Caco-2 (cell line): ENCODE measurements at regions not wholly inside any gene's neighbourhood (a gene's known extent, or its start where the extent isn't known, plus 50 kb on each side); places are given as distances from the start of the nearest gene placed in this dataset.
"Not testable (repeated sequence)": the region's sequence is repeated elsewhere in the genome, so short reads cannot be mapped to it uniquely, and the experiment has no call there.

Experiments
- BruUV-seq: library from RNA; stranded (reverse); fragments of 400-500 nt; replicated peaks from 2 replicates; lab custom pipeline; 2021; lab: Mats Ljungman, UMichigan
- CTCF ChIA-PET: fragments of 300-600 bp; sonication (Branson Sonifier 250); formaldehyde crosslinking; loops from one replicate; lab custom pipeline; 2022; ENCODE audit warnings: antibody characterized with exemption; lab: Charles Lee
- POLR2A ChIA-PET: fragments of 300-600 bp; sonication (Branson Sonifier 250); formaldehyde crosslinking; loops from one replicate; lab custom pipeline; 2022; ENCODE audit warnings: antibody characterized with exemption; lab: Charles Lee
- DNase-seq, 2 experiments: peaks; one replicate each; pipeline versions ENCODE4 v3.0.0 to v3.0.0-alpha.2; 2020 to 2022
- H3K27me3 ChIP-seq: replicated peaks from 2 replicates; pipeline ENCODE4 v1.6.0; 2011; ENCODE audit warnings: low read length; ENCODE audit not compliant: control insufficient read depth, insufficient read depth
- H3K36me3 ChIP-seq: 2 replicates; pipeline ENCODE4 v1.5.1; 2011; ENCODE audit warnings: low read length; ENCODE audit not compliant: control insufficient read depth, insufficient read depth
- H3K4me1 ChIP-seq: fragments of 250-450 bp; sonication (Bioruptor Pico); 2 replicates; pipeline ENCODE4 v1.5.1; 2020; ENCODE audit warnings: mild to moderate bottlenecking
- H3K4me3 ChIP-seq: 2 replicates; pipeline ENCODE4 v1.5.1; 2011; ENCODE audit warnings: low read depth, mild to moderate bottlenecking, control low read depth, low read length
- H3K9me3 ChIP-seq: fragments of 250-450 bp; sonication (Bioruptor Pico); 2 replicates; pipeline ENCODE4 v1.5.1; 2020; ENCODE audit warnings: mild to moderate bottlenecking, moderate library complexity
- H3K27ac Mint-ChIP-seq: one replicate; pipeline ENCODE4 v1.8.0; 2022; ENCODE audit warnings: mixed read lengths; ENCODE audit not compliant: unreplicated experiment
- H3K27me3 Mint-ChIP-seq: one replicate; pipeline ENCODE4 v1.8.0; 2022; ENCODE audit warnings: mixed read lengths; ENCODE audit not compliant: insufficient read depth, unreplicated experiment
- H3K36me3 Mint-ChIP-seq: one replicate; pipeline ENCODE4 v1.8.0; 2022; ENCODE audit warnings: mild to moderate bottlenecking, mixed read lengths; ENCODE audit not compliant: insufficient read depth, unreplicated experiment
- H3K4me1 Mint-ChIP-seq: one replicate; pipeline ENCODE4 v1.8.0; 2022; ENCODE audit warnings: low read depth, mixed read lengths; ENCODE audit not compliant: unreplicated experiment
- H3K4me3 Mint-ChIP-seq: one replicate; pipeline ENCODE4 v1.8.0; 2022; ENCODE audit warnings: mild to moderate bottlenecking, moderate library complexity, mixed read lengths; ENCODE audit not compliant: unreplicated experiment
- H3K9me3 Mint-ChIP-seq: one replicate; pipeline ENCODE4 v1.8.0; 2022; ENCODE audit warnings: mixed read lengths; ENCODE audit not compliant: unreplicated experiment
- intact Hi-C: fragments of 100-400 bp; cut with micrococcal nuclease; formaldehyde crosslinking; loops from one replicate; pipeline ENCODE4 v1.10.0; 2022; ENCODE audit not compliant: unreplicated experiment

DNA sequence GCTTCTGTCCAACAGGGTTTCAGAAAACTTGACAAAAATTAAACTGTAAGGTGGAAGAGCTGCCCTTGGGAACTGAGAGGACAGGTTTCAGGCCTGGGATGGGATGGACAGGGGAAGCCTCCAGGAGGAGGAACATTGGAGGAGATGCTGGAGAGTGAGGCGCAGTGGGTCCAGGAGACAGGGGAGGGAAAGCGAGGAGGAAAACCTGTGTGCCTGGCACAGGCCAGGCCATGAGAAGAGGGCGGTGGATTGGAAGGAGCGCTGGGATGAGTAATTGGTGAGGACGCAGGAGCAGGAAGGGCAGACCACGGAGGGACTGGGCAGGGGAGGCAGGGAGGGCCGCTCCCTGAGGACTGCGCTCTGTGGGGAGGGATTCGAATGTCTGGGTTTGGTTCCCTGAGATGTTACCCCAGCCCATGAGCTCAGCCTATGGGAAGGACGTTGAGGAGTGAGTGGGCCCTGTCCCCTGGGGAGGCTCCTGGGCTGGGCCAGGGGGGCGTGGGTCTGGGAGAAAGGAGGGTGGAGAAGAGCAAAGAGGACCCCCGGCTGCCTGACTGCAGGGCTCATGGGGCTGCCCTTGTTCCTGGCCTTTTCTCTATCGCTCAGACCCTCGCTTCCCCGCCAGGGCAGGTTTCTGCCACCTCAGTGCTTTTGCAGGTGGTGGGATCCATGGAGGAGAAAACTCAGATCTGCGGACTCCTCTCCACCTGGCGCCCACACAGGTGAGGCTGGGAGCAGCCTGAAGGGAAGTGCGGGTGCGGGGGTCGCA is 249.1 kb upstream of the NPAP1 start:
- H3K36me3 ChIP-seq, DNase-seq, intact Hi-C loops, H3K4me1 Mint-ChIP-seq, H3K36me3 Mint-ChIP-seq, BruUV-seq, H3K4me3 Mint-ChIP-seq, POLR2A ChIA-PET, H3K27me3 ChIP-seq, H3K9me3 Mint-ChIP-seq, H3K4me3 ChIP-seq, H3K27ac Mint-ChIP-seq, H3K4me1 ChIP-seq, CTCF ChIA-PET, H3K9me3 ChIP-seq, H3K27me3 Mint-ChIP-seq: not testable (repeated sequence)

DNA sequence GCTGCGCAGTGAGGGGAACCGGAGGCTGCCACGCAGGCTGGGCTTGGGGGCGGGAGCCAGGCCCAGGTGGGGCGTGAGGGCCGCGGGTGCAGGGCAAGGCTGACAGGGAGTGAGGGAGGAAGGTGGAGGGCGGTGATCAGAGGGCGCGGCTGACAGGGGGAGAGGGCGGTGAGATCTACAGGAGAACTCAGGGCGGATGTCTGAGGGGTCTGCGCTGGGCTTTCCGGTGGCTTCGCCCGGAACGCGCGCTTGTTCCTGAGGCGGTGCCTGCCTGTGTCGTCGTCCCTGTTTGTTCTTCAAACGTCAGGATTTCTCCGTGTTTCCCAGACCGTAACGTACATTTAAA is 248.5 kb upstream of the NPAP1 start:
- H3K4me1 ChIP-seq, H3K27me3 Mint-ChIP-seq, CTCF ChIA-PET, DNase-seq, H3K9me3 ChIP-seq, H3K36me3 Mint-ChIP-seq, H3K4me1 Mint-ChIP-seq, H3K4me3 Mint-ChIP-seq, H3K9me3 Mint-ChIP-seq, H3K27me3 ChIP-seq, H3K4me3 ChIP-seq, H3K27ac Mint-ChIP-seq, BruUV-seq, intact Hi-C loops, H3K36me3 ChIP-seq, POLR2A ChIA-PET: not testable (repeated sequence)

DNA sequence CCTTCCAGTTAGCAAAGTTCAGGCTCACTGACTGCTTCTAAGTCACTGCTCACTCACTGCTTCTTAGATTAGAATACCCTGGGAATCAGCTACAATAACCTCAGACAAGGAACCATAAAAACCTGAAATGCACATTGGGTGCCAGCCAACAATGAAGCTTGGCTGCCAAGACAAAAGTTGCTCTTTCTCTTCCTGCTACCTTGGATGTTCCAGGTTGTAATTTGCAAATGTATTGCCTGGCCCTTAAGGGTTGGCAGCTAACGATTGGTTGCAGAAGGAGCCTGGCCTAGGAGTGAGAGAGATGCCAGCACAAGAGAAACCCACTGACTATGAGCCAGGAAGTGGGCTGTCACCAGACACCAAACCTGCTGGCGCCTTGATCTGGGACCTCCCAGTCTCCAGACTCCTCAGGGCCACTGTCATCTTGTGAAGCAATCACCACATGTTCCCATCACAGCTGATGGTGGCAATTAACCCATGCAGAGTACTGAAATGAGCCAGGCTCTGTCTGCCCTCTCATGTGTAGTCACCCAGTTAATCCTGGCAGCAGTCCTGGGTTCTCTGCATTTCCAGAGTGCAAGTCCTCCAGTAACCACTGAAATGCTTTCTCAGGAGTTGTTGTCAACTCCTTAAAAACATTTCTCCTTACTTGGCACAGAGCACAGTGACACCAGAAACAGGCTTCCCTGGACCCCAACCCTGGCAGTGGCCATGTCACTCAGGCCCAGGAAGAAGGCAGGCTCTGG is 240.3 kb upstream of the NPAP1 start:
- H3K27ac Mint-ChIP-seq, intact Hi-C loops, H3K4me3 ChIP-seq, DNase-seq, H3K36me3 Mint-ChIP-seq, H3K27me3 ChIP-seq, H3K27me3 Mint-ChIP-seq, H3K4me1 Mint-ChIP-seq, H3K4me1 ChIP-seq, H3K4me3 Mint-ChIP-seq, H3K9me3 ChIP-seq, BruUV-seq, CTCF ChIA-PET, H3K36me3 ChIP-seq, POLR2A ChIA-PET, H3K9me3 Mint-ChIP-seq: not testable (repeated sequence)

DNA sequence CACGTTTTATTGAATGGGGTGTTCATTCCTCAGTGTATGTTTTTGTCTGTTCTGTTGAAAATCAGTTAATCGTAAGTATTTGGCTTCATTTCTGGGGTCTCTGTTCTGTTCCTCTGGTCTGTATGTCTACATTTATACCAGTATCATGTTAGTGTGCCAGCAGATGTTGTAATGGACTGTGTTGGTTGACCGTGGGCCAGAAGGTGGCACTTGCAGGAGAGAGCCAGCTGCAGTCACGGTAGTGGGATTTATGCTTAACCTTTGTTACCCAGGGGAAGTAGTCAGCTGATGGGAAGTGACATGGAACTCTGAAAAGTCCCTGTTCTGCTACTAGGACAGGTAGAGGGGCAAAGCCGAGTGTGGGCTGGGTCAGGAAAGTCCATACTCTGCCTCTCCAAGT is 238.3 kb upstream of the NPAP1 start:
- DNase-seq, H3K9me3 ChIP-seq, H3K9me3 Mint-ChIP-seq, H3K27me3 Mint-ChIP-seq, H3K4me1 Mint-ChIP-seq, H3K36me3 Mint-ChIP-seq, H3K27me3 ChIP-seq, H3K27ac Mint-ChIP-seq, H3K4me3 ChIP-seq, BruUV-seq, POLR2A ChIA-PET, intact Hi-C loops, H3K36me3 ChIP-seq, CTCF ChIA-PET, H3K4me3 Mint-ChIP-seq, H3K4me1 ChIP-seq: not testable (repeated sequence)

DNA sequence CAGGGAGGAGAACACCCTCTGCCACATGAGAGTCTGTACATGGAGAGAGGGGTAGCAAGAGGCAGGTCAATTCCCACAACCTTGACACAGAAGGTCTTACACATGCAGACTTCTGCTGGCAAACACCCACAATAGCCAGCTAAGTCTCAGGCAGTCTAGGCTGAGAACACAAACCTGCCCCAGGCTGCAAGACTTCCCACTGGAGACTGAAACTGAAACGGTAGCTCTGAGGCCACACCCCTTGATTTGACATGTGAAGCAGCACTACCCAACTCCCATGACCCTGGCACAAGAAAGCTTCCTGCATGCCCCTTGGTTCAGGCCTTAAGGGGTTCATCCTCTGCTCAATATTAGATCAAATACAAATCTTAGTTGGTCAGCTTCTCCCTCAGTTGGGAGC is 237.8 kb upstream of the NPAP1 start:
- H3K4me1 Mint-ChIP-seq, H3K36me3 Mint-ChIP-seq, H3K36me3 ChIP-seq, CTCF ChIA-PET, H3K4me3 ChIP-seq, H3K27me3 Mint-ChIP-seq, H3K27me3 ChIP-seq, POLR2A ChIA-PET, H3K27ac Mint-ChIP-seq, DNase-seq, intact Hi-C loops, H3K4me1 ChIP-seq, H3K9me3 ChIP-seq, H3K9me3 Mint-ChIP-seq, BruUV-seq, H3K4me3 Mint-ChIP-seq: not testable (repeated sequence)

DNA sequence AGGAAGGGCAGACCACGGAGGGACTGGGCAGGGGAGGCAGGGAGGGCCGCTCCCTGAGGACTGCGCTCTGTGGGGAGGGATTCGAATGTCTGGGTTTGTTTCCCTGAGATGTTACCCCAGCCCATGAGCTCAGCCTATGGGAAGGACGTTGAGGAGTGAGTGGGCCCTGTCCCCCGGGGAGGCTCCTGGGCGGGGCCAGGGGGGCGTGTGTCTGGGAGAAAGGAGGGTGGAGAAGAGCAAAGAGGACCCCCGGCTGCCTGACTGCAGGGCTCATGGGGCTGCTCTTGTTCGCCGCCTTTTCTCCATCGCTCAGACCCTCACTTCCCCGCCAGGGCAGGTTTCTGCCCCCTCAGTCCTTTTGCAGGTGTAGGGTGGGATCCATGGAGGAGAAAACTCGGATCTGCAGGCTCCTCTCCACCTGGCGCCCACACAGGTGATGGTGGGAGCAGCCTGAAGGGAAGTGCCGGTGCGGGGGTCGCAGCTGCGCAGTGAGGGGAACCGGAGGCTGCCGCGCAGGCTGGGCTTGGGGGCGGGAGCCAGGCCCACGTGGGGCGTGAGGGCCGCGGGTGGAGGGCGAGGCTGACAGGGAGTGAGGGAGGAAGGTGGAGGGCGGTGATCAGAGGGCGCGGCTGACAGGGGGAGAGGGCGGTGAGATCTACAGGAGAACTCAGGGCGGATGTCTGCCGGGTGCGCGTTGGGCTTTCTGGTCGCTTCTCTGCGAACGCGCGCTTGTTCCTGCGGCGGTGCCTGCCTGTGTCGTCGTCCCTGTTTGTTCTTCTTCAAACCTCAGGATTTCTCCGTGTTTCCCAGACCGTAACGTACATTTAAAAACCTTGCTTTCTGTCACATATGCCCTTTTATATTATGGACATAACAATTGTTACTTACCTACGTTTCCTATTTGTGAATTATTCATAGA is 198.2 kb upstream of the NPAP1 start:
- POLR2A ChIA-PET, intact Hi-C loops, H3K27me3 ChIP-seq, H3K4me3 Mint-ChIP-seq, H3K4me3 ChIP-seq, H3K27ac Mint-ChIP-seq, H3K4me1 ChIP-seq, H3K36me3 ChIP-seq, H3K27me3 Mint-ChIP-seq, H3K4me1 Mint-ChIP-seq, H3K9me3 Mint-ChIP-seq, CTCF ChIA-PET, H3K36me3 Mint-ChIP-seq, H3K9me3 ChIP-seq, DNase-seq, BruUV-seq: not testable (repeated sequence)
